HG03354 (cell line): ENCODE measurements at regions not wholly inside any gene's neighbourhood (a gene's known extent, or its start where the extent isn't known, plus 50 kb on each side); places are given as distances from the start of the nearest gene placed in this dataset.
A peak's percentile ranks its signal among the peaks of the same experiment; 100 is the strongest.
"Not testable (repeated sequence)": the region's sequence is repeated elsewhere in the genome, so short reads cannot be mapped to it uniquely, and the experiment has no call there.

Source experiments
- ATAC-seq: cut with Tn5 transposase; IDR thresholded peaks from one replicate; pipeline ENCODE4 v1.9.1; 2021; ENCODE audit warnings: mild to moderate bottlenecking; ENCODE audit not compliant: unreplicated experiment, poor library complexity, severe bottlenecking

DNA sequence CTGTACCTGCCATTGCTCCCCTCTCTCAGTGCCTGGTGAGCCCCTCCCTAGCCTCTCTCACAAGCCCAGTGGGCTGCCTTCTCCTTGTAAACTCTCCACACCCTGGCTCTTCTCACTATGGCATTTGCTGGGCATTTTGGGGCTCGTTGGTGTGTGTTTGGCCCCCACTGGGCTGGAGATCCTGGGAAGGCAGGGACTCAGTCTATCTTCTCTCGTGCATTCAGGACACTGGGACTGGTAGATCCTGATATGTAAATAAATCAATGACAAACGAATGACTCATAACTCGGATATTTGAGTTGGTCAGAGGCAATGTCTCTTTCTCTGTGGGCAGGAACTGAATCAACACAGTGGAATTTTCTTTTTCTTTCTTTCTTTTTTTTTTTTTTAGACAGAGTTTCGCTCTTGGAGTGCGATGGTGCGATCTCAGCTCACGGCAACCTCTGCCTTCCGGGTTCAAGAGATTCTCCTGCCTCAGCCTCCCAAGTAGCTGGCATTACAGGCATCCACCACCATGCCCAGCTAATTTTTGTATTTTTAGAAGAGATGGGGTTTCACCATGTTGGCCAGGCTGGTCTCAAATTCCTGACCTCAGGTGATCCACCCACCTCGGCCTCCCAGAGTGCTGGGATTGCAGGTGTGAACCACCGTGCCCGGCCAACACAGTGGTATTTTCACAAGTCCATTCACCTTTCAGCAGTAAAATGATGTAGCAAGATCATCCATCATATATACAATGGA, 144.6 kb upstream of the SPRED2 start:
- no peak for ATAC-seq

DNA sequence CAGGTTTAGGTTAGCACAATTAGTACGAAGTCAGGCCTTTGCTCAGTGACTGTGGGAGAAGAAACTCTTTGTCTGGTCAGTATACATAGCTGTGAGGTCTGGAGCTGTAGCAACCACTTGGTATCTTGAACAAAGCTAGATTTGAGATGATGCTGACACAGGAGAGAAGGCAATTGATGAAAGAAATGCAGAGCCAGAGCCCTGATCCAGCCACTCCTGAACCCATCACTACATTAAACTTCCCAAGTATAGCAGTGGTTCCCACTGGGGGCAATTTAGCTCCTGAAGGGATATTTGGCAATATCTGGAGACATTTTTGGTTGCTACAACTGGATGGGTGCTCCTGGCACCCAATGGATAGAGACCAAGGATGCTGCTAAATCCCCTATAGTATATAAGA, 143.9 kb upstream of the SPRED2 start:
- ATAC-seq, result no peak

DNA sequence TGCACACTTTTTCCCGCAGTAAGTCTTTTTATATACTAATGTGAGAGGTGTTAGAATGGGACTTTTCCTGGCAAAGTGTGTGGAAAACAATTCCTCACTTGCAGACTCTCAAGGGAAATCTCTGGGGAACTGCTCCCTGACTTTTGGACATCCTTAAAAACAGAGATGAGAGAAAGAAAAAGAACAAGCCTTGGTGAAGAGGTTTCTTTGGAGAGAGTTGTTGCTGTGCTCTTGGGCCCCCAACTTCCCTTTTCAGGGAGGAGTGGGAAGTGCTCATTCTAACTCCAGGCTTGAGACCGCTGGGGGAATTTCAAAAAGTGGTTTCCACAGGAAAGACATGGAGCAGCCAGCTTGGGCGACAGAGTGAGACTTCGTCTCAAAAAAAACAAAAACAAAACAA, 142.6 kb upstream of the SPRED2 start:
- no peak for ATAC-seq

DNA sequence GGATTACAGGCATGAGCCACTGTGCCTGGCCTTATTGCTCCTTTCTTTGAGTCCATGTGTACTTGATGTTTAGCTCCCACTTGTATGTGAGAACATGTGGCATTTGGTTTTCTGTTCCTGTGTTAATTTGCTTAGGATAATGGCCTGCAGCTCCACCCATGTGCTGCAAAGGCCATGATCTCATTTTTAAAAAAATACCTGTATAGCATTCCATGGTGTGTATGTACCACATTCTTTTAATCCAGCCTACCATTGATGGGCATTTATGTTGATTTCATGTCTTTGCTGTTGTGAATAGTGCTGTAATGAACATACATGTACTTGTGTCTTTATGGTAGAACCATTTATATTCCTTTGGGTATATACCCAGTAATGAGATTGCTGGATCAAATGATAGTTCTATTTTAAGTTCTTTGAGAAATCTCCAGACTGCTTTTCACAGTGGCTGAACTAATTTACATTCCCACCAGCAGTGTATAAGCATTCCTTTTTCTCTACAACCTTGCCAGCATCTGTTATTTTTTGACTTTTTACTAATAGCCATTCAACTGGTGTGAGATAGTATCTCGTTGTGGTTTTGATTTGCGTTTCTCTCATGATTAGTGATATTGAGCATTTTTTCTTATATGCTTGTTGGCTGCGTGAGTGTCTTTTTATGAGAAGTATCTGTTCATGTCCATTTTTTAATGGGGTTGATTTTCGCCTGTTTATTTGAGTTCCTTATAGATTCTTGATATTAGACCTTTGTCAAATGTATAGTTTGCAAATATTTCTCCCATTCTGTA, 136.4 kb upstream of the SPRED2 start:
- not testable (repeated sequence) for ATAC-seq

DNA sequence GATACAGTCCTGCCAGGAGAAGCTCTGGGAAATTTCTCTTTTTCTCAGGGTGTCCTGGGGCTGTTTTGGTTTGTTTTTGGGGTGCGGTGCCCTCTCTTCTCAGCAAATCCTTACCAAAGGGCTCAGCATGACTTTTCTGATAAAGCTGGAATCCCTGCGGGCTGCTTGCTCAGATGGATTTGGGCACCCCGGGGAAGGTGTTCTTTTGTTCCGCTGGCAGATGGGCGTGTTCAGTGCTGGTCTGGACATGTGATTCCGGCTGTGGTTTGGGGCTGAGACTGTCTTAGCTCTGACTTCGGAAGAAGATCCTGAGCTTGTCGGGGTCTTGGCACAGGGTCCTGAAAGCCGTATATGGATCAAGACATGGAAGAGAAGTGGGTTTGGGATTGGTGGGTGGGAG, 134.2 kb upstream of the SPRED2 start:
- no peak for ATAC-seq

DNA sequence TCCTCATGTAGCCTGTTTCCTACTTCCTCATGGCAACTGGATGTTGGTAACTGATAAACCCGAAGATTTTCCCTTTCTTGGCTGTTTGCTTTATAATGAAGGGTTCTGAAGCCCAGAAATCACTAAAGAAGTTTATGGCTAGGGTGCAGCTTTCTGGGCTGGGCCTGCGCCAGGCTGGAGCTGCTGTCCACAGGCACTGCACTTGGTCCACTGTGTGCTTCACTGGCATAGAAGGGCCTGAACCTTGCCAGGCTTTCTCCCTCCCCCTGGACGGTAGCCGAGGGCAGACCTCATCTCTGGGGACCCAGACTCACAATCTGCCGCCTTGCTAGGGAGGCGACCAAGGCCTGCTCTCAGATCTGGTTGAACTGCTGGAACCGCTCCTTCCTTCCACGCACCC, 133.3 kb upstream of the SPRED2 start:
- ATAC-seq, result no peak

DNA sequence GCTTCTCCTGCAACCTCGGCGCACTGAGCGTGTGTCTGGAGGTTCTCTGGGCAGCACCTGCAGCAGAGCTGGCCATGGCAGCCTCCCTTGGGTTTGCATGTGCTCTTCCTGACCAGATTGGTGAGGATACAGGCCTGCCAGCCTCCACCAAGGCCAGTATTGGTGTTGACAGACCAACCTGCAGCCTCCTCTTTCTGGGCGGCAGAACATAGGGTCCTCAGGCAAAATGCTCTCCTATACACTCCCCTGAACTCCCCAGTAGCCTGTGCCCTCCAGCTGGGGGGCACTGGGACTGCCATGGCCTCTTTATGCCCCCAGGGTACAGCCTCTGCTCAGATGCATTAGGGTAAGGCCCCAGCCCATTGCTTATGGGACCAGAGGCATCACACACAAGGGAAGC, 131.9 kb upstream of the SPRED2 start:
- no peak for ATAC-seq

DNA sequence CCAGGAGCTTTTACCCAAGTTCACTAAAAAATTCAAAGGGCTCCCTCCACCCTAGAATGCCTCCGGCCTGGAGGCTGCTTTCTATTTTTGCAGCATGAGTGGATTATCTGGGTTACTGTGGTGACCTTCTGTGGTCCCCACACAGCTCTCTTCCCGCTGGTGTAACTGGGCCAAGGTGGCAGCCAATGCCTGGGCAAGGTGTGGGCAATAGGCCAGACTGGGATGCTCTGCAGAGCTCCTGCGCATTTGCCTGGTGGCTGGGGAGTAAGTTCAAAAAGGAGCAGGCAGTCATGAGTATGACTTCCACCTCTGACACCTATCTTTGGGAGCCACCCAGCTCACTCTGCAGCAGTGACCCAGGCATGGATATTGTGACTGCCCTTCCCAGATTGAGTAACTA, 130.5 kb upstream of the SPRED2 start:
- no peak for ATAC-seq

DNA sequence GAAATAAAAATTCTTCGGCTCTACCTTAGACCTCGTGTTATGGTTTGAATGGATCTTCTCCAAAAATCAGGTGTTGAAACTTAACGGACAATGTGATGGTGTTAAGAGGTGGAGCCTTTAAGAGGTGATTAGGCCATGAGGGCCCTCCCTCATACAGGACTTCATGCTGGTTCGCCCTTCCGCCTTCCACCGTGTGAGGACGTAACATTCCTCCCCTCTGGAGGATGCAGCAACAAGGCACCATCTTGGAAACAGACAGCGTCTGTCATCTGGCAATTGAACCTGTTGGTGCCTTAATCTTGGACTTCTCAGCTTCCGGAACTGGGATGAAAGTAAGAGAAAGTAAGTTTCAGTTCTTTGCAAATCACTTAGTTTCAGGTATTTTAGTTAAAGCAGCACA, 126.3 kb upstream of the SPRED2 start:
- no peak for ATAC-seq

DNA sequence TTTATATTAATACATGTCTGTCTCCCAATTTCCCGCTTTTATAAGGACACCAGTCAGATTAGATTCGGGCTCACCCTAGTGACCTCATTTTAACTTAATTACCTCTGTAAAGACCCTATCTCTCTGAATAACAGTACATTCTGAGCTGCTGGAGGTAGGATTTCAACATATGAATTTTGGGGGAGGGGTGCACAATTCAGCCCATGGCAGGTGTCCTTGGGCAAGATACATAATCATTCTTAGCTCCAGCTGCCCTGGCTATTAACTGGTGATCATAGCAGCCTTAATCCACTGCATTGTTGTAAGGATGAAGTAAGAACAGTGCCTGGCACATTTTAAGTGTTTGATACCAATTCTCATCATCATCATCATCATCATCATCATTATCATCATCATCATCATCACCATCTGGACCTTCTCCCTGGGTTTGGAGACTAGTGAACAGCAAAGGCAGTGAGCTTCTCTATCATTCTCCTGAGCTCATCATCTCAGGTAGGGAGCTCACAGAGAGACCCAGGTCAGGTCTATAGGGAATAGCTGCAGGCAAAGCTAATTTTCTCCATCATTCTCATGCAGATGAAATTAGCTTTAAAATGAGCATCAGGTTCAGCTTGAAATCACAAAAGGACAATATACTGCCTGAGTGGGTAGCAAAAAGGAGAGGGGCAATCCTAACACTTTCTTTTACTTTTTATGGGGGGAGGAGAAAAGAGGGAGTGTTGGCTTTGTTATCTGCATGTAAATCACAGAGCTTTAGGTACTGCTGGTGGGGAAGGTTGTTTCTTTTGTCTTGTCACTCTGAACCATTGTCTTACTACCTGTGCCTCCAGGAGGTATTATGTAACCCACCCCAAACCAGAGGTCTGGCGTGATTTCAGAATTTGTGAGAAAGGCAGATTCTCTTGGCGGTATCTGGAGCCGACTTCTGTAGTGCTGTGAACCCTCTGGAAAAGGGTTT, 125.5 kb upstream of the SPRED2 start:
- no peak for ATAC-seq

DNA sequence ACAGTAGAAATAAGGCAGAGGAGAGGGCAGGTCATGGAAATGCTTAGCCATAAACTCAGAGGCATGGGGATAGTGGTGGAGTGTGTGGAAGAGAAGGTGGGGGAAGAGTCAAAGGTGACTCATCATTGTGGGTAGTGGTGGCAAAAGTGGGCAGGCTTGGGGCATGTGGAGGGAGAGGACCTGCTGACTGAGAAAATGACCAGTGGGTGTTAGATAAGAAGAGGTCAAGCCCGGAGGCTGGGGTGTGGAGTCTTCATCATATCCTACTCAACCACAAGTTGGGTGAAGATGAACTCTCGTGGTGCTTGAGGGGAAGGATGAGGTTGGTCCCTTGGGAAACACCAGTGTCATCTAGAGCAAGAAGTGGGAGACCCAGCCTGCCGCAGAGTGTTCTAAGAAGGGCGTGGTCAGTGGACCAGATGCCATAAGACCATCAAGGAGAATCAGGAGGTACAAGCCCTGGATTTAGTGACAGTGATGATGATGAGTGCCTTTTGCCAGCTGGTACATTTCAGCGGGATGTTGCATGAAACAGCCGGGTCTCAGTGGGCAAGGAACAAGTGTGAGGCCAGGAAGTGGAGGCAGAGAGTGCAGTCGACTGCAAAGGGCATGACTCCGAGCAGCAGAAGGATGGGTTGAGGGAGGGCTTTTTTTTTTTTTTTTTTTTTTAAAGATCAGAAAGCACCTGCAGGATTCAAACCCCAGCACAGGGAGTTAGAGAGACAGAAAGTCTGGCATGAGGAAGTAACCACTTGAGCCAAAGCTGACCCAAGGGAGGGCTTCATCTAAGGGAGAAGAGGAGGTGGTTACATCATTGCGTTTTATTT, 122.6 kb upstream of the SPRED2 start:
- ATAC-seq, result peak; percentile 52

DNA sequence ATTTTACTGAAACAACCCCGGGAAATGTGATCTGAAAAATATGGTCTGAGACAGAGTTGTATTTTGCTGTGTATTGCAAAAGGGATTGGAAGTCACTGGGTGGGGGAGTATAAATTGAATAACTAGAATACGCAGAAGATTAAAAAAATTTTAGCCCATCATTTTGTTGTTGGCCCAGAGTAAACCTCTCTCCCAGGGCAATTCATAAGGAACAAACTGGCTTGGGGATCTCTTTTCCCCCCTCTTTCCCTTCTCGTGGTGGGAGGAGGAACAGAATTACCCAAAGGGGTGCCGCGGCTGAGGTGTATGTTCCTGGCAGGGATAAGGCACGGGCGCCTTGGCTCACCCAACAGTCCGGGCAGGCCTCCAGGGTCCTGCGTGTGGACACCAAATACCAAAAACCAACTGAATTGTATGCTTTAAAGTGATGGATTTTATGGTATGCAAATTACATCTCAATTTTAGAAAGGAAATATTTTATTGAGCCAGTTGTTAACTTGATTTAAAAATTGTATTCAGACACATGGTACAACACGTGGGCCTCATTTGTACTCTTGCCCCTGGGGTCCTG, 121.2 kb upstream of the SPRED2 start:
- ATAC-seq, result no peak

DNA sequence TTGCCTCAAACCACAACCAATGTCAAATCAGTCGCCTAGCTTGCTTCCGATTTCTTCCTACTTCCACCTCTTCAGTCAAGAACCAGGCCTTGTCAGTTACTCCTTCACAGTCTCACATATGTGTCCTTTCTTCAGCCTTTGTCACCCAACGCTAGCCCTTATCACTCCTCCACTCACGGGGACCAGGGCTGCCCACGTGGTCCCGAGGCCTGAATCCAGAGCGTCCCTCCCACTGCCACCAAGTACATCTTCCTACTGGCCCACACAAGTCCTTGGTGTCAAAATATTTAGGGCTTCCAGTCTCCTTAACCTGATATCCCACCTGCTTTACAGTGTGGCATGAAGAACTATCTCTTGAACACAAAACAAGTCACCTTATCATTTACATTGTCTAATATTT, 119.1 kb upstream of the SPRED2 start:
- ATAC-seq, result no peak

DNA sequence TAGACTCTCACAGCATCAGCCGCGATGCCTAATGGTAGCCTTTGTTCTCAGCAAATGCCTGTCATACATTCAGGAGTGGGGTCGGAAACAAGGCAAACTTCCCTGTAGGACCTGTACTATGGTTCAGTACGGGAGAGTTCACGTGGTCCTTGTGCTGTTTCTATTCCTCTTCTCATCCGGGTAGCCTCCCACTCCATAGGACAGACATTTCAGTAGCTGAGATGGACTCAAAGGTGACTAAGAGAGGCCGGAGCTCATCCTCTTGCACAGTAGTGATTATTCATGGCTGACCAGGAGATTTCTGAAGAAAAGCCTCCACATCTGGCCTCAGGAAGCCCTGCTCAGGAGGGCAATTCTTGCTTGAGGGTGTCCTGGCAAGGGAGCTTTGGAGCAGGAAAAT, 117.8 kb upstream of the SPRED2 start:
- ATAC-seq, result no peak

DNA sequence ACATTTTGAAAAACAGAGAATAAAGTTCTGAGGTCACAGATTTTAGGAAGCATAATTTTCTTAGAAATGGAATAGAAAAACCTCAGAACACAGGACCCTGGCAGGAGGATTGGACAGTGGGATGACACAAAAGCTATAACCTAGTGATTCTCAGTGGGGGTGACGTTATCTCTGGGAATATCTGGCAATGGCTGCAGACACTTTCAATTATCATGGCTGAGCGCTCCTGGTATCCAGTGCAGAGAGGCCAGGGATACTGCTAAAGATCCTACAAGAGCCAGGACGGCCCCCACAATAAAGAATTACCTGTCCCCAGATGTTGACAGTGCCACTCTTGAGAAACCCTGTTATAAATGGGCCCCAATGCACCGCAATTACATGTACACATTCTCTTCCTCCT, 117.2 kb upstream of the SPRED2 start:
- no peak for ATAC-seq

DNA sequence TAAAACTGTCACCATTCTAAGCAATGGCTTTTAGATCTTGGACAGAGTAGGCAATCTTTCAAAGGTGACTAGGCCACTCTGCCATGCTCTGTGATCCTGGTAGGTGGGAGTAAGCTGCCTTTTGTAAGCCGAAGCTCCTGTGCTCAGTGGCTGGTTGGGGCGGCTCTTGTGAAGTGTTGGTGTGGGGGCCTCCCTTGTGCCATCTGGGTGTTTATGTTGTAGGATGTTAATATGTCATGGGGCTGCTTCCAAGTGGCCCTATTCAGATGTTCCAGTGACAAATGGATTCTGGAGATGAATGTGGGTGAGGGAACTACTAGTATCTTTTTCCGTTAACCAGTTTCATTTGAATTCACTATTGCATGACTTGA, 116.8 kb upstream of the SPRED2 start:
- ATAC-seq, result no peak

DNA sequence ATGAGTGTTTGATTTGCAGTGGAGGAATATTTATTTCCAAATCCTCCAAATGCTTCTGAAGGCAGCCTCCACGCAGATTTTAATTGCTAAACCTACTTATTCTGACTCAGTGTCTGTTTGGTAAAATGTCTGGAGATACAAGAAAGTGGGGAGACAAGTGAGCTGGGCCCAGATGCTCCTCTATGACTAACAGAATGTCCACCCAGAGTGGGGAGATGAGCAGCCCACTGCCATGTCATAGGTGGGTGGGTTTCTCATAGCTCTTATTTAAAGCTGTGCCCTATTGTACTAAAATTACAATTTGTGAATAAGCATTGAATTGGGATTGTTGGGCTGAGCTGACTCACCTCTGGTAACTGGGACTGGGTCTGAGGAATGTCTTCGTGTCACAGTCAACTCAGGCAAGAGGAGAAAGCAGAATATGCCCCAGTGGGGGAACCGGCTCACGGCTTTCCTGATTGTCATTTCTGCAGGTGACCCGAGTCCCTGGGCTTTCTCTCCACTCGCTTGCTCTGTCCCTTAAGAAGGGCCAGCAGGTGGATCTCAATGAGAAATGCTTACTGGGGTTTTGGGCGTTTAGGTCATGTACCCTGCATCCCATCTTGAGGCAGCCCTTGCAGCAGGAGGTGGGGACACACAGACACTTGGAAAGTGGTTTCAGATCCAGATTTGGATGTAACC, 116.3 kb upstream of the SPRED2 start:
- no peak for ATAC-seq

DNA sequence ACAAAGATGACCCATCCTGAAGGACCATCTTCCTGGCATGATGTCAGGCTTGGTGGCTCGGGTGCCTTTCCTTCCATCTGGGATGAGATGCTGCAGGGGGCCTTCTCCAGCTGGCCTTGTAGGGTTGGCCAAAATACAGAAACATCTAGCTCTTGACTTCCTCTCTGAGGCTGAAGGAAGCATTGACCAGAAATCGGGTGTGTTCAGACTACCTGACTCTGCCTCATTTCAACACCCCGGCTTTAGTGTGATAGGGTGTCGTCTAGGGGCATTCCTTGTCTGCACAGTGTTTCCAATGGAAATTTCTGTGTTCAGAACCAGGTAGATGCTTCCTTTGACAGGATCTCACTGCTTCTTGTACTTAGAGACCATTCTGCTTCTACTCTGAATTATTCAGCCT, 115.7 kb upstream of the SPRED2 start:
- no peak for ATAC-seq
